Aorta (tissue), 5 donors: ENCODE measurements at regions not wholly inside any gene's neighbourhood (a gene's known extent, or its start where the extent isn't known, plus 50 kb on each side); places are given as distances from the start of the nearest gene placed in this dataset.

Source experiments
- ATAC-seq: fragments of 200-7000 bp; cut with Tn5 transposase; one replicate; pipeline ENCODE4 v1.9.1; 2022; ENCODE audit warnings: moderate library complexity; ENCODE audit not compliant: low FRiP score
- DNase-seq, 2 donors: peaks; one replicate each; pipeline ENCODE4 v3.0.0-alpha.2; 2020
- H3K27ac ChIP-seq, 2 donors: one replicate each; pipeline ENCODE4 v1.5.1; 2013; ENCODE audit warnings: low read length in 2 of 2, mild to moderate bottlenecking in 2 of 2, moderate library complexity in 2 of 2, control low read depth in 1 of 2, inconsistent platforms in 1 of 2, low read depth in 1 of 2
- H3K27me3 ChIP-seq, 2 donors: one replicate each; pipeline ENCODE4 v1.6.1; 2013; ENCODE audit warnings: control low read depth in 1 of 2, low read length in 1 of 2, mild to moderate bottlenecking in 1 of 2, moderate library complexity in 1 of 2; ENCODE audit not compliant: insufficient read depth in 2 of 2, control insufficient read depth in 1 of 2
- H3K36me3 ChIP-seq, 2 donors: one replicate each; pipeline ENCODE4 v1.6.1; 2013; ENCODE audit warnings: control low read depth in 1 of 2, low read length in 1 of 2, mild to moderate bottlenecking in 1 of 2; ENCODE audit not compliant: insufficient read depth in 2 of 2, control insufficient read depth in 1 of 2
- H3K4me1 ChIP-seq, 2 donors: one replicate each; pipeline ENCODE4 v1.6.1; 2013; ENCODE audit warnings: low read length in 2 of 2, control low read depth in 1 of 2, mild to moderate bottlenecking in 1 of 2, moderate library complexity in 1 of 2; ENCODE audit not compliant: insufficient read depth in 2 of 2, control insufficient read depth in 1 of 2
- H3K4me3 ChIP-seq, 2 donors: one replicate each; pipeline ENCODE4 v1.5.1; 2013; ENCODE audit warnings: low read length in 2 of 2, control low read depth in 1 of 2, mild to moderate bottlenecking in 1 of 2
- H3K9me3 ChIP-seq: one replicate; pipeline ENCODE4 v1.6.1; 2013; ENCODE audit warnings: mild to moderate bottlenecking, low read length; ENCODE audit not compliant: control insufficient read depth
- WGBS, 2 donors: extraction: QIAGEN DNeasy Blood & Tissue Kit; methylation state at CpG; one replicate each; pipeline ENCODE4 v1.1.7; 2013; 5-methylcytosine and 5-hydroxymethylcytosine counted together
- intact Hi-C, 2 donors: fragments of 100-400 bp; cut with DNase I; formaldehyde crosslinking; loops; one replicate each; pipeline versions ENCODE4 v1.14.2 to v1.15.0; 2022
- donor health status: healthy with polysubstance abuse.
- donor health status: Bipolar disorder and iron deficiency.
- donor health status: DM: no; HTN: no; CAD: no.
- donor health status: DM: no; HTN: no; CAD: no.
- donor health status: DM: yes; HTN: yes; CAD: no.

DNA sequence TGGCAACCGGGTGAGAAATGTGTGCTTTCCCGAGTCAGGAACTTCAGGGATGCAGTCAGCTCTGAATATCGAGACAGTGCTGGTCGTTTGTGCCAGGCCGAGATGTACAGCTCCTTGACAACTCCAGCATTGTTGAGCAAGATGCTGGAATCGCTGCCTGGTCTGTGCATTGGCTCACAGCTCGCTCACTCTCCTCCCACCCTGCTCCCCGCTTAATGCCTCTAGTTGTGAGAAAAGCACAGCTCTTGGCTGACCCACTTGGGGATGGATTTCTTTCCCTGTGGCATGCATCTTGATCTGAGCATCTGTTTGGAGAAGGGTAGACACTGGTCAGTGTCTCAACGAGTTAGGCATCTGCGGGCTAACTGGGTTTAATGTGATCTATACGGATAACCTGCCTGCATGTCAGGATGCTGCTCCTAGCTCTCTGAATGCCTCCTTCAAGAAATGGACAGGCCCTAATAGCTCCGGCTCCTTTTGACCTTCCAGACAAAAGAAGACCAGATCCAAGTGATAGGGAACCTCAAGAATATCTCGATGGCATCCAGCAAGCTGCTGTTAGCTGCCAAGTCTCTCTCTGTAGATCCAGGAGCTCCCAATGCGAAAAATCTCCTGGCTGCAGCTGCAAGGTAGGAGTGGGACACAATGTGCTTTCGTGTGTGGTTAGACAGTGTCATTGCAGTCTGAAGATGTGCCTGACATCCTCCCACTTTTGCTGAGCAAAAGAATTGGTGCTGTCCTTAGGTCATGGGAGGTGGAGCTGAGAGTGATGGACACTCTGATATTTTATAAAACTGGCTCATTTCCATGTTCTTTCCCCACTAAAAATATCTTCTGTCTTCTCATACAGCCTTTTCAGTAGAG is 302.2 kb upstream of the TPM1 start:
- Histone ChIP-seq H3K4me1 (no peaks in the 10 kb centered on the region), H3K27me3 (no peaks in the 10 kb centered on the region), H3K27ac (no peak overlapping the region), H3K36me3 (peaks cover 0 to 7% of the 10 kb centered on the region in 2 donors), H3K9me3 (no peaks in the 10 kb centered on the region), H3K4me3 (no peak overlapping the region)
- intact Hi-C loops, result loop anchor here in 1 of 2 donors (10.0 kb wide), 1 partner anchor 346 kb away; the partner anchor contains the start of gene TLN2
- ATAC-seq (no peak), DNase-seq (no peak)
- 68 to 71% methylated on average over 15 of the region's 15 CpGs for WGBS, 2 donors

GRCh38 chr15:62741106-62741505 is 301.4 kb upstream of the TPM1 start:
- 88 to 91% methylated on average over 2 of the region's 2 CpGs for WGBS, 2 donors
- Histone ChIP-seq H3K4me3 (no peak overlapping the region), H3K36me3 (peaks cover 0 to 7% of the 10 kb centered on the region in 2 donors), H3K27ac (no peak overlapping the region), H3K9me3 (no peaks in the 10 kb centered on the region), H3K4me1 (no peaks in the 10 kb centered on the region), H3K27me3 (no peaks in the 10 kb centered on the region)
- no peak for ATAC-seq
- intact Hi-C loops, result loop anchor here in 1 of 2 donors (10.0 kb wide), 1 partner anchor 346 kb away; the partner anchor contains the start of gene TLN2
- no peak for DNase-seq

GRCh38 chr15:62742409-62743171 is 300.0 kb upstream of the TPM1 start:
- Histone ChIP-seq H3K27me3 (no peaks in the 10 kb centered on the region), H3K4me3 (no peak overlapping the region), H3K9me3 (no peaks in the 10 kb centered on the region), H3K36me3 (peaks cover 0 to 4% of the 10 kb centered on the region in 2 donors), H3K27ac (peak overlapping the region in 1 of 2 donors; percentile 76), H3K4me1 (no peaks in the 10 kb centered on the region)
- 19 to 20% methylated on average over 8 of the region's 8 CpGs for whole genome bisulfite sequencing, 2 donors
- intact Hi-C loops, result loop anchor here in 1 of 2 donors (10.0 kb wide), 1 partner anchor 348 kb away; the partner anchor contains the start of gene TLN2
- ATAC-seq, result peak; percentile 86
- peak; percentile 76 to 89 for DNase-seq

DNA sequence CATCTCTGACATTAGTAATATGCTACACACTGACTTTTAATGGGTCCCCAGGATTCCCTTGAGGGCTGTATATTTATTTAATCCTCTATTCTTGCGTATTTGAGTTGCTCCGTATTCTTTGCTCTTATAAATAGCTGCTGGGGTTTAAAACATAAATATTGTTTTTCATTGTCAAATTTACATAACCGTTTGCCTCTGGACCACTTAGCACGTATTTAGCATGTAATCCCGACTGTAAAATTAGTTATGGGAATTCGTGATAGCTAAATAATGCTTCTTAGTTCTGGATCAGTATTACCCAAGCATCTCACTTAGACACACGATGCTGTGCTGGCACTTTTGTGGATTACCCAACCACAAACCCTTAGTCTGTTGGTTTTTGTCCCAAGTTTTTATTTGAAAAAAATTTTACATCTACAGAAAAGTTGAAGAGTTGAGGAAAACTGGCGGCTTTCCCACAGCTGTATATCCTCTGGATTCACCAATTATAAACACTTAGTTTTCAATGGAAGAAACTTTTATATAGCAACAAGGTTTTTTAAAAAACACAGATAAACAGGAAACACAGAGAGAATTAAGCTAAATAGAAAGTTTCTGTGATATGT is 296.8 kb upstream of the TPM1 start:
- no peaks in the 10 kb centered on the region for H3K4me1 ChIP-seq
- no peaks in the 10 kb centered on the region for H3K27me3 ChIP-seq
- WGBS, 2 donors, result 66 to 74% methylated on average over 8 of the region's 8 CpGs
- no peak for DNase-seq
- peaks cover 0 to 2% of the 10 kb centered on the region in 2 donors for H3K36me3 ChIP-seq
- no peaks in the 10 kb centered on the region for H3K9me3 ChIP-seq
- intact Hi-C loops, result loop anchor here in 1 of 2 donors (10.0 kb wide), 1 partner anchor 351 kb away; the partner anchor contains the start of gene TLN2
- ATAC-seq, result no peak
- H3K4me3 ChIP-seq, result no peak overlapping the region
- H3K27ac ChIP-seq, result no peak overlapping the region

DNA sequence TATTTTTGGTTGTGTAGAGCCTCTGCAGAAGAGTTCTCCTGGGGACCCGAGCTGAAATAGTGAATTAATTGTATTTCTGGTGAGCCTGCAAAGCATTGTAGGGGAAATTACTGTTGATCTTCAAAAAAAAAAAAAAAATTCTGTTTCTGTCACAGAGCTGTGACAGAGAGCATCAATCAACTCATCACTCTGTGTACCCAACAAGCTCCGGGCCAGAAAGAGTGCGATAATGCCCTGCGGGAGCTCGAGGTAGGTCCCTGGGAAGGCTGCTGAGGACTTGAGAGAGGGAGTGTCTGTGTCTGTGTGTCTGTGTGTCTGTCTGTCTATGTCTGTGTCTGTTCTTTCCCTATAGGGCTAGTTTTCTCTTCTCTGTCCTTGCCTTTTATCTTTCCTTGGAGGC is 294.4 kb upstream of the TPM1 start:
- H3K4me3 ChIP-seq, result no peak overlapping the region
- ATAC-seq (no peak), DNase-seq (no peak)
- no peaks in the 10 kb centered on the region for H3K4me1 ChIP-seq
- no peak overlapping the region for H3K27ac ChIP-seq
- H3K27me3 ChIP-seq, result no peaks in the 10 kb centered on the region
- H3K9me3 ChIP-seq, result no peaks in the 10 kb centered on the region
- intact Hi-C loops, result loop anchor here in 1 of 2 donors (10.0 kb wide), 1 partner anchor 353 kb away; the partner anchor contains the start of gene TLN2
- 82 to 83% methylated on average over 5 of the region's 5 CpGs for WGBS, 2 donors
- peaks cover 0 to 6% of the 10 kb centered on the region in 2 donors for H3K36me3 ChIP-seq

DNA sequence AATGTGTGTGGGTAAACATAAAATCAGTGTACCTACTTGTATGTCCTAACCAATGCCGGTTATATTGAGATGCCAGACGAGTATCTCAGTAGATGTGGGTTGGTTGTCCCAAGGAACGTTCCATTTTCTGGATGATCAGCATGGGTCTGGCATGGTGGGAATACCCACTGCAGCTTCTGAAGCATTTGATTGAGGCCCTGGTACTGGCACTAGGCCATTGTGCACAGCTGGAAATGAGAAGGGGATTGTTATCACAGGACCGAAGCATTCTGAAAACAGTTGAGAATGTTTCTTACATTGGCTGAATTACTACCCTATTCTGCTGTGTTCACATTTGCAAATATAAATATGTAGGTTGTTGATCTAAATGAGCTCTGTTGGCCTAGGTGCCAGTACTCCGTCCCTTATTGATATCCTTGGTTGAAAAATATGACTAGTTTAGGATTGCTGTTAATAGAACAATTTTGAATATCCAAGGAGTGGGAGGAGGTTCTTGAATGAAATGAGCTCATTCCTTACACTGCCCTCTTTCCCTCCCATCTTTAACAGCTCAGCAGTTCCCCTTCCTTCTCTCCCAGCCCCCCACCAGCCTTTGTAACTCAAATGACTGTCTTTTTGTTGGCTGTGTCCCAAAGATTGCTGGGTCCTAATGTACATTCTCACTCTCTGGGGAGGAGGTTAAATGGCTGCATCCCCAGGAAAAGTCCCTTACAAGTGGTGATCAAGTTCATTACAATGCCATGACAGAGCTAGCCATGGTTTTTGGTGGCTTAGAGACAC is 293.3 kb upstream of the TPM1 start:
- Histone ChIP-seq H3K27ac (no peak overlapping the region), H3K36me3 (peaks cover 3 to 6% of the 10 kb centered on the region in 2 donors), H3K4me3 (no peak overlapping the region), H3K4me1 (no peaks in the 10 kb centered on the region), H3K9me3 (no peaks in the 10 kb centered on the region), H3K27me3 (no peaks in the 10 kb centered on the region)
- DNase-seq, result no peak
- intact Hi-C loops, result loop anchor here in 1 of 2 donors (10.0 kb wide), 1 partner anchor 354 kb away; the partner anchor contains the start of gene TLN2
- 54 to 63% methylated on average over 5 of the region's 5 CpGs for WGBS, 2 donors
- no peak for ATAC-seq

- Histone ChIP-seq H3K36me3 (peaks cover 3 to 7% of the 10 kb centered on the region in 2 donors), H3K4me3 (no peak overlapping the region), H3K27me3 (no peaks in the 10 kb centered on the region), H3K9me3 (no peaks in the 10 kb centered on the region), H3K27ac (no peak overlapping the region), H3K4me1 (no peaks in the 10 kb centered on the region)
- intact Hi-C loops, result no loop called here
- 94 to 96% methylated on average over 4 of the region's 4 CpGs for WGBS, 2 donors
- DNase-seq (no peak), ATAC-seq (no peak)
Observed at GRCh38 chr15:62750471-62750870, 292.1 kb upstream of the TPM1 start.
